ENCODE measurements at regions not wholly inside any gene's neighbourhood (a gene's known extent, or its start where the extent isn't known, plus 50 kb on each side); places are given as distances from the start of the nearest gene placed in this dataset.

DNA sequence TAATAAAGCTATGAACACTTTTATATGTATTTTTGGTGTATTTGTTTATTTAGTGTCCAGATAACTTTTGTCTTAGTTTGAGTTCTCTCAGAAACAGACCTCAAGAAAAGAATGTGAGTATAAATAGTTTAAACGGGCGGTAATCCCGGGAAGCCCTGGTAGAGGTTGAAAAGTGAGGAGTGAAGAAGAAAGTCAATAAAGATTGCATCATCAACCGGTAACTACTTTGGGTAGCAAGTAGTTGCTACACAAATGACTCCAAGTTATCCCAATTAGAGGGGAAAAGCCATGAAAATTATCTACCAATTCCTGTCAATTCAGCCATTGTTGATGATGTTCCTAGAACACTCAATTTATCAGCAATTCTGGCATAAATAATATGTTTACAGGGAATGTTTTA is 870.3 kb upstream of the RAG2 start:
- H3K9me2 ChIP-seq (ENCODE audit: insufficient read depth): no peaks in the 10 kb centered on the region
- peaks cover 3 to 5% of the 10 kb centered on the region in 2 experiments; a peak in 3 of 4 replicates for H3K9me3 ChIP-seq (ENCODE audit: control insufficient read depth in 1 of 2, insufficient read depth in 1 of 2, low read depth in 1 of 2, low read length in 2 of 2)
- H3K27me3 ChIP-seq (ENCODE audit: insufficient read depth, low read length): no peaks in the 10 kb centered on the region
- intact Hi-C loops (cut with micrococcal nuclease): no loop called here
- no peaks in the 10 kb centered on the region for H3K79me2 ChIP-seq (ENCODE audit: insufficient read depth, low read length)
- CTCF ChIA-PET: no interaction called here
- H3K27ac ChIP-seq (ENCODE audit: low read depth, low read length): no peak overlapping the region
- no peaks in the 10 kb centered on the region for H3K4me1 ChIP-seq (ENCODE audit: control insufficient read depth in 1 of 2, insufficient read depth in 2 of 2, low read length in 2 of 2)
- H3K4me3 ChIP-seq (replicated peaks in 1 of 2; ENCODE audit: low read depth in 1 of 2, low read length in 2 of 2): no peak overlapping the region
- BruUV-seq (replicated peaks): no TSS peak
- POLR2A ChIA-PET: no interaction called here
- no peaks in the 10 kb centered on the region for H3K36me3 ChIP-seq (ENCODE audit: control insufficient read depth in 1 of 2, insufficient read depth in 2 of 2, low read length in 2 of 2)
- RAD21 ChIA-PET (ENCODE audit: low non-redundant PET in 1 of 2, low total read pairs in 2 of 2, uncharacterized antibody in 2 of 2, unreplicated experiment in 2 of 2): no interaction called here
- H3K4me2 ChIP-seq (ENCODE audit: low read length): no peak overlapping the region
- no peak overlapping the region for H3K9ac ChIP-seq (ENCODE audit: low read length)
- TF ChIP-seq ZNF274 (IDR thresholded peaks at IDR 0.05; ENCODE audit: low read depth, low read length) (no peak), SIN3A (IDR thresholded peaks at IDR 0.05; ENCODE audit: low read depth) (no peak), RAD21 (IDR thresholded peaks at IDR 0.05; ENCODE audit: low read depth) (no peak), CEBPB (IDR thresholded peaks at IDR 0.05; ENCODE audit: low read depth) (no peak), ZFX (IDR thresholded peaks at IDR 0.05) (no peak), SRF (IDR thresholded peaks at IDR 0.05; ENCODE audit: low read depth) (no peak), POLR2AphosphoS5 (IDR thresholded peaks at IDR 0.05; ENCODE audit: low read depth, low read length) (no peak), FOSL1 (IDR thresholded peaks at IDR 0.05; ENCODE audit: low read depth) (no peak), TCF7L2 (IDR thresholded peaks at IDR 0.05; ENCODE audit: borderline replicate concordance, extremely low read depth, insufficient read depth, insufficient read length) (no peak)
- TF ChIP-seq, protein P1, sequence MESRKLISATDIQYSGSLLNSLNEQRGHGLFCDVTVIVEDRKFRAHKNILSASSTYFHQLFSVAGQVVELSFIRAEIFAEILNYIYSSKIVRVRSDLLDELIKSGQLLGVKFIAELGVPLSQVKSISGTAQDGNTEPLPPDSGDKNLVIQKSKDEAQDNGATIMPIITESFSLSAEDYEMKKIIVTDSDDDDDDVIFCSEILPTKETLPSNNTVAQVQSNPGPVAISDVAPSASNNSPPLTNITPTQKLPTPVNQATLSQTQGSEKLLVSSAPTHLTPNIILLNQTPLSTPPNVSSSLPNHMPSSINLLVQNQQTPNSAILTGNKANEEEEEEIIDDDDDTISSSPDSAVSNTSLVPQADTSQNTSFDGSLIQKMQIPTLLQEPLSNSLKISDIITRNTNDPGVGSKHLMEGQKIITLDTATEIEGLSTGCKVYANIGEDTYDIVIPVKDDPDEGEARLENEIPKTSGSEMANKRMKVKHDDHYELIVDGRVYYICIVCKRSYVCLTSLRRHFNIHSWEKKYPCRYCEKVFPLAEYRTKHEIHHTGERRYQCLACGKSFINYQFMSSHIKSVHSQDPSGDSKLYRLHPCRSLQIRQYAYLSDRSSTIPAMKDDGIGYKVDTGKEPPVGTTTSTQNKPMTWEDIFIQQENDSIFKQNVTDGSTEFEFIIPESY (IDR thresholded peaks at IDR 0.05; ENCODE audit: extremely low read depth, insufficient replicate concordance, low read length): no peak
- TF ChIP-seq, protein P2, sequence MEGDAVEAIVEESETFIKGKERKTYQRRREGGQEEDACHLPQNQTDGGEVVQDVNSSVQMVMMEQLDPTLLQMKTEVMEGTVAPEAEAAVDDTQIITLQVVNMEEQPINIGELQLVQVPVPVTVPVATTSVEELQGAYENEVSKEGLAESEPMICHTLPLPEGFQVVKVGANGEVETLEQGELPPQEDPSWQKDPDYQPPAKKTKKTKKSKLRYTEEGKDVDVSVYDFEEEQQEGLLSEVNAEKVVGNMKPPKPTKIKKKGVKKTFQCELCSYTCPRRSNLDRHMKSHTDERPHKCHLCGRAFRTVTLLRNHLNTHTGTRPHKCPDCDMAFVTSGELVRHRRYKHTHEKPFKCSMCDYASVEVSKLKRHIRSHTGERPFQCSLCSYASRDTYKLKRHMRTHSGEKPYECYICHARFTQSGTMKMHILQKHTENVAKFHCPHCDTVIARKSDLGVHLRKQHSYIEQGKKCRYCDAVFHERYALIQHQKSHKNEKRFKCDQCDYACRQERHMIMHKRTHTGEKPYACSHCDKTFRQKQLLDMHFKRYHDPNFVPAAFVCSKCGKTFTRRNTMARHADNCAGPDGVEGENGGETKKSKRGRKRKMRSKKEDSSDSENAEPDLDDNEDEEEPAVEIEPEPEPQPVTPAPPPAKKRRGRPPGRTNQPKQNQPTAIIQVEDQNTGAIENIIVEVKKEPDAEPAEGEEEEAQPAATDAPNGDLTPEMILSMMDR (IDR thresholded peaks at IDR 0.05 in 2 of 3, conservative IDR thresholded peaks at IDR 0.05 in 1 of 3; ENCODE audit: borderline replicate concordance in 1 of 3, insufficient read depth in 1 of 3, low read depth in 2 of 3, low read length in 2 of 3): no peak
- ATAC-seq (no peak), DNase-seq (ENCODE audit: low read depth, low spot score) (no peak)
- no peak overlapping the region for H2AFZ ChIP-seq (ENCODE audit: low read depth, low read length, poor library complexity, severe bottlenecking)
- H4K20me1 ChIP-seq (ENCODE audit: insufficient read depth): no peaks in the 10 kb centered on the region
